T-helper 1 cell (primary cell): ENCODE measurements at regions not wholly inside any gene's neighbourhood (a gene's known extent, or its start where the extent isn't known, plus 50 kb on each side); places are given as distances from the start of the nearest gene placed in this dataset.

Experiments
- DNase-seq, 5 donors: peaks; one replicate each; pipeline ENCODE4 v3.0.0-alpha.2; 2012 to 2020

DNA sequence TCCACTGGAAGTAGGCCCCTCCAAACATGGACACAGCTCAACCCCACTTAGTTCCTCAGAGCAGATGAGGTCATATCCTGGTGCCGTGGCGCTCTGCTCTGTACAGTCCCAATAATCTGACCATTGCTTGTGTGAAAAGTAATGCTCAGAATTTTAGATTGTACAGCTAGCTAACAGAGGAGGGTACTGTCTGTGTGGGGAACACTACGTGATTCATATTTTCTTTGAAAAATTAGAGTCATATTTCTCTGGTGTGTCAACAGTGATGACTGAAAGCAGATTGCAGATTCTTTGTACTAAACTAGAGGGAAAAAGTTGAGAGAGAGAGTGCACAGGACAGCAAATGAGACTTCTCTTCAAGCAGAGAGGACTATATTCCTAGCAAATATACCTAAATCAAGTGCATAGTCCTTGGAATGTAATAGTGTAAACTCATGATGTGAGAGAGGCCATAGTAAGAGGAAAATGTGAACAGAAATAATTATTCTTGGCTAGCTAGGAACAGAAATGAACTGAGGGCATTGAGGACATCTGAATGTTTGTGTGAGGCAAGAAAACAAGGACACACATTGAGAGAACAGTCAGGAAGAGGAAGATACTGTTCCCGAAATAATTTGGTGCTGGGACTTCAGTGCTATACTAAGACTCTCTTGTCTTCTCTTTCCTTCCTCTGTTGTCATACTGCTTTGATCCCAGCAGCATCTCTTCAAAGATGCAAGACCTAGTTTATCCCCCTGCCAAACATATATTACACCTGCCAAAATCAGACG, 157.0 kb upstream of the RND3 start:
- DNase-seq, result no peak

DNA sequence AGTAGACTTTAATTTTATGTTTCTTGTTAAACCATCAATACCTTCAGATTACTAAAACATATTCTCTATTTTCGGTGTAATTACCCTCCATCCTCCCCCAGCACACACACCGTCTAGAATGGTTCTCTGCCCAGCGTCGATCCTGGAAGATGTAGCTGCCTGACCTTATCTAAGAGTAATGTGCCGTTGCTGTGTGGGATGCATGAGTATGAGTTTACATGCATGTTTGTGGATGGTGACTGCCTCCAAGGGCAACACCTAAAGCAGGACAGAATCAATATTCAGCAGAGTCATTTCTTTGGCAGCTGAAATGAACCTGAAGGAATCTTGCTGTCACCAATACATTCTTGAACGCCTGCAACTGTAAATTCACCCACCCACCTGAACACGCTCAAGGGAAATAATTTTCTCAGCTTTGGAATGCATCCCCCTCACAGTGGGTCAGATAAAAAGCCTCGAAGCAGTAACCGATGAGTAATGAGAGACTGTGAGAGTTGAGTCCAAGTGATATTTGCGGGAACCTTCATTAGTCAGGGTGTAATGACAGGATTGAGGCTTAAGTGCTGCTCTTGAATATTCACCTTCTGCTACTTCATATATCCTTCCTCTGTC, 155.8 kb upstream of the RND3 start:
- DNase-seq, result no peak

DNA sequence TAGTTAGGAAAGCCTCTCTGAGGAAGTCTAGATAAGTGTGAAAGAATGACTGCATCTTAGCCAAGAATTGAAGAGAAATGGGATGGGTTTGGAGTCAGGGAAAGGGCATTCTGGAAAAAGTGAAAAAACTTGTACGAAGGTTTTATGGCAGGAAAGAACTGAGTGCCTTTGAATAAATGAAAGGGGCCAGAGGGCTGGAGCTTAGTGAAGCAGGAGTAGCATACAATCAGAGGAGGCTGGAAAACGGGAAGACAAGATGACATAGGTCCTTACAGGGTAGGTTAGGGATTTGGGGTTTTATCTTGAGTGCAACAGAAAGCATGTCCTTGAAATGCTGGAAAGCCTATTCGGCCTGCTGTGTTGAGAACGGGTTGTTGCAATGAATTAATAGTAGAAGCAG, 152.6 kb upstream of the RND3 start:
- no peak for DNase-seq

DNA sequence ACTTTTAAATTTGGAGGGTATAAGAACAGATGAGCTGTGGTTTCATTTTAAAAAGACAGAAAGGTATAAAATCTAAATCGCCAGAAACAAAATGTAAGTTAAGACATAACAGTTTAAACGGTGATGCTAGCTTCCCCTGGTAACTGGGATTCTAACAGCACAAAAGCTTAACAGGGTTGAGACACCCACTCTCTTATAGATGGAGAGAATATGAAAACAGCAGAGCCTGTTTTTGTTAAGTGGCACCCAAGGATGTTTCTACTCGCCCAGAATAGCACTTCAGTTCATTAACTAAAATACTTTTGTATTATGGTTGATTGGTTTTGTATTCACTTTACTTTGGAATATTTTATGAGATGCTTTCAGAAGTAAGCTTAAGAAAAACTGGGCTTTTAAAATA, 151.9 kb upstream of the RND3 start:
- no peak for DNase-seq

DNA sequence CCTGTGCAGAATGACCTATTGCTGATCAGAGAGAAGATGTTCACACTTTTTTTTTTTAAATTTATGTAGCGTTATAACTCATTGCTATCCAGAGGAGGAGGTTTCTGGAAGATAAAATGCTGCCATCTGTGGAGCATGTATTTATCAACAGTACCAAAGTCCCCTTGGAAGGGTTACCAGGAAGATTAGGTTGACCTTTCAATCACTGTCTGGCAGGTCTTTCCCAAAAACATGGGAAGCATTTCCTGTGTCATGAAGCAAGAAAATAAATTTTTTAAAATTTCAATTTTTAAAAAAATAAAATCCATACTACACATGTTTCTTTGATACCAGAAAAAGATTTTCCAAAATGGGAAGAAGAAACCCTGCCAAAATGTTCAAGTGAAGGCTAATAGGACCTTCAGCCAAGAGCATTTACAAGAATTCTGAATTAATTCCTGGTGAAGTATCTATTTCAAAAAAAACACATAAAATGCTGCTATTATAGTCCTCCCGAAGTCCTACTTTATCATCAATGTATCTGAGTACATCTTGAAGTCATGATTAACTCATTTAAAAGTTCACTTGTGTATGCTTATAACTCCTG, 143.9 kb upstream of the RND3 start:
- no peak for DNase-seq

DNA sequence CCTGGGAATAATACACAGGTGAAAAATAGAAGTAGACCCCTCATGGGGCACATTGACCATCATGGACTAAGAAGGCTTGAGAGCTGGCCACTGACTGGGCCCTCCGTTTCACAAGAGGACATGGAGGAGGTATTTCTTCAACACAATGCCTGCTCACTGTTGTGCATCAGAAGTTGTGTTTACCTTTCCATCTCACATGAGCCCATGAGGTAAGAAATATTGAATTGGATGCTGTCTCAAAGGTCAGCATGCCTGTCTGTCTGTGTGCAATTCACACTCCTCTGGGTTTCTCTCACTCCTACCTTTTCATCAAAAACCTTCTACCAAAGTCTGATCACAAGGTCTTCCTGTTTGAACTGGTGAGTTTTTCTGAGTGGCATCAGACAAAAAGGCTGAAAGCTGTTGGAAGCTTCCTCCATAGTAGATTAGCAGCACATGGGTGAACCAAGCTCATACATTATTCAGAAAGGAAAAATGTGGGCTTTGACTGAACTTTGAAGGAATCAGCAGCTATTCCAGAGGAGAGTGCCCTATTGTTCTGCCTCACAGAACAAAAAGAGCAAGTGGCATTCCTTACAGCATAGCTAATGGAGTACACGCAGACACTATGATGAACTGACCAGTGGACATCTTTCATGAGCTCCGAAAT, 143.2 kb upstream of the RND3 start:
- no peak for DNase-seq

DNA sequence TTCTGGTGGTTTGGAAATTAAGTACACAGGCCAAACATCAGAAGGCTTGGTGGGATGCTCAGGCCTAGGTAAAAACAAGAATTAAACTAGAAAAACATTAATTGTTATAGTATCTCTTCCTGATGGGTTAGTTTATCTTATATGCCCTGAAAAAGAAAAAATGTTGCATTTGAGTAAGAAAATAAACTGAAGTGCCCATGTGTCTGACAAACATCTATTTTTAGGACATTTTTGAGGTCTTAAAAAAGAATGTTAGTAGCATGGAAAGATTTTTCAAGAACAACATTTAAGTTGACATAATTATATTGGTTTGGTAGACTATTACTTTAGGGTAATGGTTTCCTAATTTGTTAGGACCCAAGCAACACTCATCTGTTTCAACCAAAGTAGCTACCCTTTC, 140.1 kb upstream of the RND3 start:
- DNase-seq, result no peak

DNA sequence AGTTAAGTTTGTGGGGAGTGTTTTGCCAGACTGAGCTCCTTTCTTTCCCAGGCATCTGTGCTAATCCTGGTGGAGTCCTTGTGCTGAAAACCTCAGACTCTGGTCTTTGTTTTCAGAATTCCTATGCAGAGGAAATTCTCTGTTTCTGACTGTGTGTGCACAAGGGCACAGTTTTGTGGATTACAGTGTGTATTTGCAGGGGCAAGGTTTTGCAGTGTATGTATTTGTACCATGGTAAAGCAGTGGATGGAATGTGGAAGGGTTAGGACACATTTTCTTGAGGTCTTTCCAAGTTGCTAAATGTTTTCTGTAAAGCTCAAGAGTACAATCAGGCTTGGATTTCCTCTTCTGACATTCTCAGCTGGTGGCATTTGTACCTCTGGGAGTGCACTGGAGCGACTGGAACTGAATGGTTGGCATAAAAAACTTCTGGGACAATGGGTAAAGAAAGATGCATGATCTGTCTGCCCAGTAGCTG, 139.5 kb upstream of the RND3 start:
- DNase-seq, result no peak

DNA sequence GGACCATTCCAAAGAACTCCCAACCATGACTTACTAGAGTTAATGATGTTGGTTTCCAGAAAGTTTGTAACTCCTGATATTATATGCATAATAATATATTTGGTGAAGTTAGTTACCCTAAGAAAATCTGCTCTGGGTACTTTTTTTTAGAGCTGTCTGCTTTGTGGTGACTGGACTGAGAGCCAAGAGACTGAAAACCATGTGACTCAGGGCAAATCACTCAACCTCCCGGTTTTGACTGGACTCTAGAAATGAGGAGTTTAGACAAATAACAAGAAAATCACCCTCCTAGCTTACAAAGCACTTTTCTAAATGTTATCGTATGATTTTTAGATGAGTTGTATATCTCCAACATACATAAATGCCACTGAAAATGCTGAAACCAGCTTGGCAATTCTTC, 138.3 kb upstream of the RND3 start:
- DNase-seq, result no peak

DNA sequence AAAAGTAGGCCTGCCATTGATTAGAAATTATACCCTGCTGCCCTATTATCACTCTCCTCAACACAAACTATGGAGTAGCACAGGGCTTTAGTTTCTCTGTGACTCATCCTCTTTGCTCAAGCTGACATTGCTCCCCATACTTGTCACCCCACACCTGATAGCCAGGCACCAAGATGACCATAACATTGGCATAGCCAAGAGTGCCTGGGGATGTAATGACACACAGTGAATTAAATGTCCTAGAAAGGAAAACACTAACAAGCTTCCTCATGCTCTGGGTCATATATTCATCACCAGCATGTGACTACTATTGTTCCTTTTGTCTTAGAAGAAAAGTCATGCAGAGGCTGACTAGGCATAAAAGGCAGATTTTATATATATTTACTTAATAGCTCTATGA, 137.8 kb upstream of the RND3 start:
- no peak for DNase-seq

DNA sequence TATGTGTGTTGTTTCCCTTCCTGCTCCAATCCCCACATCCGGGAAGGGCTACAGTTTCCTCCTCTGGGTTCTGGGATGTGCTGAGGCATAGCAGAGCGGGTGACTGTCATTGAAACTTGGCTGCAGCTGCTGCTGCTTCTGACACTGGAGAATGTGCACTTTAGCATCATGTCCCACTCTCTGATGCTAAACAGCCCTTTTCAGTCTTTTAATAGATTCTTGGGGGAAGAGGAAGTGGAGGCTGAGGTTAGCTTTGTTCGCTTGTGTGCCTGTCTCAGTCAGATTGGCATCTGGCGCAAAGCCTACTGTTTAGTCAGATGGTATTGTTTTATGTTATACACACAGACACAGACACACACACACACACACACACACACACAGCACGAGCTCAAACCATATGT, 136.5 kb upstream of the RND3 start:
- no peak for DNase-seq

DNA sequence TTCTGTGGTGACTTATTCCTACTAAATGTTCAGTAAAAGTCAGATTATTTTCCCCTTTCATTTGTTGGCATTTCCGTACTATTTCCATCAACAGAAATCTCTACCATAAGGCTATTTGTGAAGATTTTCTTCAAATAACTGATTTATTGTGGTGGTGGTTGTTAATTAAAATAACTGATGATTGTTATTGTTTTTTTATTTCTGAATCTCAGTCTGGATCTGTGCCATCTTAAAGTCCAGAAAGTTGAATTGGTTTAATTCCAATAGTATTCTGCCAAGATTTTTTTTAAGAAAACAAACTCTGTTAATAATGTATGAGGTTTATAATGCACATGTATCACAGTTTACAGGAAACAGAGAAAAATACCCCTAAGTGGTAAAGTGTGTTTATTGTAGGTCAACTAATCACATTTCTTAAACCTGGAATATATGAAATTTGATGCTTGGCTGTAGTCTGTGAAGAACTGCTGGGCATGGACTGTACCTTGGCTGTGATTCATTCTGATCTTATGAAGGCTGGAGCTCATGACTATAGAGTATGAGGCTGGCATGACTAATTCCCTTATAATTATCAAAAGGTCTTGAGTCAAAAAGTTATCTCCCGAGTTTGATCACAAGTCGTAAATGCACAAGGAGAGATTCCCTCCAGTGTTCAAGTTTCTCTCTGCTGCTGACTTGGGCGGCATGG, 134.2 kb upstream of the RND3 start:
- no peak for DNase-seq

DNA sequence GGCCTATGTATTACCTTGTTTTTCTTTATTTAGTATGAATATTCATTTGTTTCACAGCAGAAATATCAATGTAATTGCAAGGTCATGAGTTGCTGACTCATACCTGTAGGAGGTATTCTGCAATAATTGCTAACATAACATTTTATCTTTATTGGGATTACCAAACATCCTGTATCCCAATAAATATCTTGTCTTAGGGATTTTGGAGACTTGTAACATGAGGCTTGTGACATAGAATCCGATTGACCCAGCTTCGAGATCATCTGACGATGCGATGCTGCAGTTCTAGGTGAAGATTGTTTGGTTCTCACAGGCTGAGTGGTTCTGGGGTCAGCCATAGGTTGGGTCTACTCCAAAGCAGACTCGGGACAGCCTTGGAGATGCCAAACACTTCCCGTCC, 133.4 kb upstream of the RND3 start:
- DNase-seq, result no peak

DNA sequence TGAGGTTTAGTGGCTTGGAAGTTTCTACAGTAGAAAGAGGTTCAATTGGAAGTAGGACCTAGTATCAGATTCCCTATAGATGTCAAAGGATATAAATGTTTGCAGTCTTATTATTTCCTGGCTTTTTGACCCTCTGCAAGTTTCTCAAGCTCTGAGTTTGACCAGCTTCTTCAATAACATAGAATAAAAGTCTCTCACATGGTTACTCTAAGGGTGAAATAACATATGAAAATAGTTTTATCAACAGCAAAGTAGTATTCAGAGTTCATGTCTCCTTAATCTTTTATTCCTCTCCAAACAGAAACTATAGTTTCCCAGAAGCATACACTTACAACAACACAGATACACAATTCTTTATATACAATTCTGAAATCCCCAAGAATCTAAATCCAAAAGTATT, 132.9 kb upstream of the RND3 start:
- DNase-seq, result no peak

DNA sequence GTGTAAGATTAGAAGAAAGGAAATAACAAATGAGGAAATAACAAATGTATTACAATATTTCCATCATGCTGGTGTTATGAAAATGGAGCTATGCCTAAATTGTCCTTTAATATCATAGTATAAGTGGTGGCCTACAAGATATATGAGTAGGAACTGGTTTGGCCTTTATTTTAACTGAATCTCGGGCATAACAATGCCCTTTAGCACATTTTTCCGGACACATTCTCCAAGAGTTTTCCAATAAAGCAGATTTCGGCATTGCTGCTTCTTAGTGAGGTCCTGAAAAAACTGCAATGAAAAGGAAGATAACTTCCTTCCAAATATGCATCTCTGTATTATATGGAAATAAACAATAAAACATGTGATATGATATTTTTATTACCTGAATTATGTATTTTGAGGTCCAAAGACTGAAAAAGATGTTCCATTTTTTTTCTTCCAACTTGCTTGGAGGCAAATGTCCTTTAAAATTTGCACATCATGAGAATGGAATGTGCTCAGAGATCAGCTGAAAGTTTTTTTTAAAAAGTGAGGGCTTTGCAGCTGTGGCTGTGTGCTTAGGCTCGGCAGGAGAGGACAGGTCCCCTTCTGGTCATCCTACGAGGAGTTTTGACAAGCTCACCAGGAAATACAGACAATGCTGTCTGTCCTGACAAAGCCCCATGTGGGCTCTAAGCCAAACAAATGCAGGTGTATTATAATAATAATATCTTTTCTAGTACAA, 132.3 kb upstream of the RND3 start:
- DNase-seq, result no peak

DNA sequence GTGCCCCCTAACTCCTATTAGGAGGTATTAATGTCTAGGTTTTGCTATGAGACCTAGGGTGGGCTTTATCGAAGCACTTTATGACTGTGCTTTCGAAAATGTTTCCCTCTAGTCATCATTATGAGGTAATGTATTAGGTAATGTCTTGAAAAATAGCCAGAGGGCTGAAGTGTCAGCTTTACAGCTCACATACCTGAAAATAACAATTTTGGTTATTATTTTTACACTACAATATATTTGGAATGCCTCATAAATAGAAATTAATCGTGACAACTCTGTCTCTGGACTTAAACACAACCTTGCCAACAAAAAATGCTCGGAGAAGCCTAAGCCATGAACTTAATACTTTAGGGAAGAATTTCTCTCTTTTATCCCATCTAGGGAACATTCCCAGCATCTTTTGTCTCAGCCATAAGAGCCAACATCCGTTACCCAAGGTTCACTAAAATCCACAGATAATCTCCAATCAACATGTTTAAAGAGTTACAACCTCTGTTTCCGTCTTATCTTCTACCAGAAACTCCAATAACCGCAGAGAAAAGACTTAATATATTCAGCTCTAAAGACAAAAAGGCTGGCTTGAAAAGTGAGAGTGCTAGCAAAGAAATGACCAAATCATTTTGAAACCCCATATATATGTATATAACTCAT, 130.9 kb upstream of the RND3 start:
- DNase-seq, result no peak

DNA sequence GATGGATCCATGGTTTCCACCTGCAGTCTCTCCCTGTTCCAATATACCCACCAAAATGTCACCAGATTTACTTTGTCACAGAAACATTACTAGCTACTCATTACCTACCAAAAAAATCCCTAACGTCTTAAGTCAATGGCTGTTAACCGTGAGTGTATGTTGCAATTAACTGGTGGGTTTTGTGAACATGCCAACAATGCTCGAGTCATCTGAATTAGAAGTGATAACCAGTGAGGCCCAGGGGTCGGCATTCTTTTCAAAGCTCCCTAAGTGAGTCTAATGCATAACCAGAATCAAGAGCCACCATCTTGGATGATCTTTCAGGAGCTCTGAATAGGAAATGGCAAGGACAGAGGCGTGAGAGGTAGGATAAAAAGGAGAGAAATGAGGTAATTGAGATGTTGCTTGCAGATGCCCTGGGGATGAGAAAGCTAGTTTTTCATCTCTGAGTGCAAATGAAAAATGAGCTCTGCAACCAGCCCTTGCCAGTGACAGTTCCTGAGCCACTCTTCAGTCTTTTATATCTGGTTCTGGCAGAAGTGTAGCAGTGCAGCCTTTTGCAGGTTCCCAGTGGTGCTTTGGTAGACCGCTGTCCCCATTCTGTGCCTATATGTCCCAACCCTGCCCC, 130.0 kb upstream of the RND3 start:
- no peak for DNase-seq

DNA sequence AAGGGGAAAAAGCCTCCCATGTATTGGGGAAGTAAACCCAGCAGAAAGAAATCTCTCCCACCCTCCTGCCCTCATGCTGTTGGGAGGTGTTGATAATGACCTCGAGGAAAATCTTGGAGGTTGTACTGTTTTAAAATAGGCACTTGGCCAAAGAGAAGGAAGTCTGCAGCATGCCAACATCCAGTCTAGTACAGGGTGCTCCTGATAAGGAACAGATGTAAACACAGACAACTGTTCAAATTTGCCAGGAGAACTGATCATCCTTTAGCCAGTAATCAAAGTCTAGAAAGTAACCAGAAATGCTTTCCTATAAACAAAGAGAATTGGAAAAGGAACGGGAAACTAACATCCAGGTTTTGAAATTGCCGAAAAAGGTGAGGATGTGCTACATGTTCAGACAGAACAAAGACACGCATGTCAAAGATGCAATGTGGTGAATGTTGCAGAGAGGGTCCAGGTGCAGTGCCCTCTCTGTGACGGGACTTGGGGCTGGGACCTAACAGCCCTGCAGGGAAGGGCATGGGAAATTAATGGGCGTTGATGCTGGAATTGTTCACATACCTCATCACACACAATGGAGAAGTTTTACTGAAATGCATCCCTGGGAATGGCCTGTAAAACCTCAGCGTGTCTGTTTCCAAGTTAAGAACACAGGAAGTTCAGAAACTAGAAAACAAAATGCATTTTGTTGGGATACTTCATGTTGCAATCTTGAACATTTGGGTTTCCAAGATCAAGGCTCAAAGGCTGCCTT, 125.7 kb upstream of the RND3 start:
- DNase-seq, result no peak

DNA sequence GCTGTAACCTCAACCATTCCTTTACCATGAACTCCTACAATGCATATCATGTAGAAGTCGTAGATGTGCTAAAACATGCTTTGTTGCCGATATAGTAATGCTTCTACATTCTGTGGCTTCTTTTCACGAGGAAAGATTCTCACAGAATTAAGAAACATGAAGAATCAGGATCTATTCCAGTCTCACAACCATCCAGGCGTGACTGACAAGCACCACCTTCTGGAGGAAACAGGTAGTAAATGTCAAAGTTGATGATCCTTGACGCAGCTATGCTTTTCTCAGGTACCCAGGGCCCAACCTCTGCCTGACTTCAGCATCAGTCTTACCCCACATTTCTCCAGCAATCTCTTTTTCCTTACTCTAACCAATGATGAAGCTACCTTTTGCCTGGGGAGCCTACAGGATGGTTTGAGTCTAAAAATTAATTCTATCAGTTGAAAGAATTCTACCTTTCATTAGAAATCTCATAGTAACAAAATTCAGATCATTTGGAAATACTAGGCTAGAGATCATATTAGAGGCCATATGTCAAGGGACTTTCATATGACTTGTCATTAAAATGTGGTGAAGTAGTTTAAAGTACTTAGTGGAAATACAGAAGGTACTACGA, 123.3 kb upstream of the RND3 start:
- DNase-seq, result no peak
